ENCODE measurements at regions not wholly inside any gene's neighbourhood (a gene's known extent, or its start where the extent isn't known, plus 50 kb on each side); places are given as distances from the start of the nearest gene placed in this dataset.
"Not testable (repeated sequence)": the region's sequence is repeated elsewhere in the genome, so short reads cannot be mapped to it uniquely, and the experiment has no call there.

DNA sequence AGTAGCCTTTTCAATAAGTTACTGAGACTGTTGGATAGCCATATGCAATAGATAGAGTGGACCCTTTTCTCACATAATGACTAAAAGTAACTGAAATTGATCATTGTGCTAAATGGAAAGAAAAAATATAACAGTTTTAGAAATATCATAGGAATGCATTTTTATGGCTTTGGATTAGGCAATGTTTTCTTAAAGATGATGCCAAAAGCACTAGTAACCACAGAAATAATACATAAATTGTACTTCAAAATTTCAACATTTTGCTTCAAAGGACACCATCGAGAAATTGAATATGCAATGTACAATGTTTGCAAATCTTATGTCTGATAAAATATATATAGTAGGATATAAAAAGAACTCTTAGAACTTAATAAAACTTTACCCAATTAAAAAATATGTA is 1267.5 kb upstream of the CDH9 start:
- peaks cover 2% of the 10 kb centered on the region for H3K27me3 Mint-ChIP-seq (ENCODE audit: insufficient read depth, low read depth)
- no peak overlapping the region for H3K27ac ChIP-seq
- TF ChIP-seq, protein P1, sequence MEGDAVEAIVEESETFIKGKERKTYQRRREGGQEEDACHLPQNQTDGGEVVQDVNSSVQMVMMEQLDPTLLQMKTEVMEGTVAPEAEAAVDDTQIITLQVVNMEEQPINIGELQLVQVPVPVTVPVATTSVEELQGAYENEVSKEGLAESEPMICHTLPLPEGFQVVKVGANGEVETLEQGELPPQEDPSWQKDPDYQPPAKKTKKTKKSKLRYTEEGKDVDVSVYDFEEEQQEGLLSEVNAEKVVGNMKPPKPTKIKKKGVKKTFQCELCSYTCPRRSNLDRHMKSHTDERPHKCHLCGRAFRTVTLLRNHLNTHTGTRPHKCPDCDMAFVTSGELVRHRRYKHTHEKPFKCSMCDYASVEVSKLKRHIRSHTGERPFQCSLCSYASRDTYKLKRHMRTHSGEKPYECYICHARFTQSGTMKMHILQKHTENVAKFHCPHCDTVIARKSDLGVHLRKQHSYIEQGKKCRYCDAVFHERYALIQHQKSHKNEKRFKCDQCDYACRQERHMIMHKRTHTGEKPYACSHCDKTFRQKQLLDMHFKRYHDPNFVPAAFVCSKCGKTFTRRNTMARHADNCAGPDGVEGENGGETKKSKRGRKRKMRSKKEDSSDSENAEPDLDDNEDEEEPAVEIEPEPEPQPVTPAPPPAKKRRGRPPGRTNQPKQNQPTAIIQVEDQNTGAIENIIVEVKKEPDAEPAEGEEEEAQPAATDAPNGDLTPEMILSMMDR (IDR thresholded peaks at IDR 0.05) = no peak
- TF ChIP-seq EZH2phosphoT487 (IDR thresholded peaks at IDR 0.05) = no peak
- TF ChIP-seq EZH2 (IDR thresholded peaks at IDR 0.05) = no peak
- H3K79me2 ChIP-seq (ENCODE audit: low read depth) = no peaks in the 10 kb centered on the region
- H3K27me3 ChIP-seq = no peaks in the 10 kb centered on the region
- H3K4me3 Mint-ChIP-seq = no peak overlapping the region
- no peaks in the 10 kb centered on the region for H4K20me1 ChIP-seq (ENCODE audit: low read depth)
- H3K9ac ChIP-seq = no peak overlapping the region
- no peak overlapping the region for H2AFZ ChIP-seq (replicated peaks)
- H3K4me2 ChIP-seq = no peak overlapping the region
- no peaks in the 10 kb centered on the region for H3F3A ChIP-seq (ENCODE audit: low read depth)
- H3K9me3 Mint-ChIP-seq = peaks cover 9% of the 10 kb centered on the region
- H3K4me3 ChIP-seq = no peak overlapping the region
- DNase-seq (ENCODE audit: low spot score) = no peak
- no peaks in the 10 kb centered on the region for H3K4me1 ChIP-seq
- no peaks in the 10 kb centered on the region for H3K4me1 Mint-ChIP-seq
- H3K27ac Mint-ChIP-seq = no peak overlapping the region
- no peaks in the 10 kb centered on the region for H3K9me3 ChIP-seq (ENCODE audit: low read depth)
- no peaks in the 10 kb centered on the region for H3K36me3 Mint-ChIP-seq
- H3K36me3 ChIP-seq = no peaks in the 10 kb centered on the region

- H3K27ac Mint-ChIP-seq = no peak overlapping the region
- Histone ChIP-seq H3K9ac (no peak overlapping the region), H3K4me1 (no peaks in the 10 kb centered on the region), H3K79me2 (ENCODE audit: low read depth) (no peaks in the 10 kb centered on the region), H3K4me2 (no peak overlapping the region), H3K9me3 (ENCODE audit: low read depth) (no peaks in the 10 kb centered on the region), H4K20me1 (ENCODE audit: low read depth) (no peaks in the 10 kb centered on the region), H3K36me3 (no peaks in the 10 kb centered on the region), H3F3A (ENCODE audit: low read depth) (no peaks in the 10 kb centered on the region), H2AFZ (replicated peaks) (no peak overlapping the region), H3K27ac (no peak overlapping the region), H3K27me3 (no peaks in the 10 kb centered on the region), H3K4me3 (no peak overlapping the region)
- H3K36me3 Mint-ChIP-seq = no peaks in the 10 kb centered on the region
- H3K4me1 Mint-ChIP-seq = no peaks in the 10 kb centered on the region
- no peak for DNase-seq (ENCODE audit: low spot score)
- H3K4me3 Mint-ChIP-seq = no peak overlapping the region
- H3K27me3 Mint-ChIP-seq (ENCODE audit: insufficient read depth, low read depth) = no peaks in the 10 kb centered on the region
- TF ChIP-seq EZH2 (IDR thresholded peaks at IDR 0.05) (no peak), EZH2phosphoT487 (IDR thresholded peaks at IDR 0.05) (no peak)
- TF ChIP-seq, protein P1 (IDR thresholded peaks at IDR 0.05) = no peak
- peaks cover 13% of the 10 kb centered on the region for H3K9me3 Mint-ChIP-seq
These were observed 1263.3 kb upstream of the CDH9 start for GRCh38 chr5:28301712-28302111.

GRCh38 chr5:28296254-28297013 is 1258.0 kb upstream of the CDH9 start:
- no peak overlapping the region for H3K27ac ChIP-seq

GRCh38 chr5:28287021-28287420 is 1248.6 kb upstream of the CDH9 start:
- not testable (repeated sequence) for H3K36me3 ChIP-seq; H3K4me3 ChIP-seq; H3K27me3 ChIP-seq; H3K9ac ChIP-seq; H3K79me2 ChIP-seq (ENCODE audit: low read depth); H3K27me3 Mint-ChIP-seq (ENCODE audit: insufficient read depth, low read depth); H3K4me1 Mint-ChIP-seq; H3K27ac ChIP-seq; H3K4me3 Mint-ChIP-seq; H3K4me1 ChIP-seq; H3K36me3 Mint-ChIP-seq; H3K9me3 ChIP-seq (ENCODE audit: low read depth); H3K9me3 Mint-ChIP-seq; H4K20me1 ChIP-seq (ENCODE audit: low read depth); H3K27ac Mint-ChIP-seq; H3F3A ChIP-seq (ENCODE audit: low read depth); DNase-seq (ENCODE audit: low spot score); H3K4me2 ChIP-seq
- peak overlapping the region; percentile 30 for H2AFZ ChIP-seq (replicated peaks)

More at GRCh38 chr5:28296254-28297013, 1258.0 kb upstream of the CDH9 start:
- Mint-ChIP-seq H3K9me3 (peaks cover 8% of the 10 kb centered on the region), H3K36me3 (no peaks in the 10 kb centered on the region), H3K4me3 (no peak overlapping the region), H3K27ac (no peak overlapping the region), H3K27me3 (ENCODE audit: insufficient read depth, low read depth) (no peaks in the 10 kb centered on the region), H3K4me1 (no peaks in the 10 kb centered on the region)
- no peaks in the 10 kb centered on the region for H3K79me2 ChIP-seq (ENCODE audit: low read depth)
- H3K9ac ChIP-seq = no peak overlapping the region
- no peak for DNase-seq (ENCODE audit: low spot score)
- no peak overlapping the region for H3K4me3 ChIP-seq
- no peak overlapping the region for H3K4me2 ChIP-seq
- no peaks in the 10 kb centered on the region for H3K36me3 ChIP-seq
- TF ChIP-seq EZH2phosphoT487 (IDR thresholded peaks at IDR 0.05) = no peak
- no peak for TF ChIP-seq EZH2 (IDR thresholded peaks at IDR 0.05)
- TF ChIP-seq, protein P1 (IDR thresholded peaks at IDR 0.05) = no peak
- H3K9me3 ChIP-seq (ENCODE audit: low read depth) = no peaks in the 10 kb centered on the region
- H2AFZ ChIP-seq (replicated peaks) = no peak overlapping the region
- no peaks in the 10 kb centered on the region for H3K4me1 ChIP-seq
- H4K20me1 ChIP-seq (ENCODE audit: low read depth) = no peaks in the 10 kb centered on the region
- H3F3A ChIP-seq (ENCODE audit: low read depth) = no peaks in the 10 kb centered on the region
- no peaks in the 10 kb centered on the region for H3K27me3 ChIP-seq
